NCI-H446 (cell line): ENCODE measurements at regions not wholly inside any gene's neighbourhood (a gene's known extent, or its start where the extent isn't known, plus 50 kb on each side); places are given as distances from the start of the nearest gene placed in this dataset.
A peak's percentile ranks its signal among the peaks of the same experiment; 100 is the strongest.

Source experiments
- DNase-seq, 2 experiments: peaks; one replicate each; lab custom pipeline; 2025; lab: John Stamatoyannopoulos, UW

DNA sequence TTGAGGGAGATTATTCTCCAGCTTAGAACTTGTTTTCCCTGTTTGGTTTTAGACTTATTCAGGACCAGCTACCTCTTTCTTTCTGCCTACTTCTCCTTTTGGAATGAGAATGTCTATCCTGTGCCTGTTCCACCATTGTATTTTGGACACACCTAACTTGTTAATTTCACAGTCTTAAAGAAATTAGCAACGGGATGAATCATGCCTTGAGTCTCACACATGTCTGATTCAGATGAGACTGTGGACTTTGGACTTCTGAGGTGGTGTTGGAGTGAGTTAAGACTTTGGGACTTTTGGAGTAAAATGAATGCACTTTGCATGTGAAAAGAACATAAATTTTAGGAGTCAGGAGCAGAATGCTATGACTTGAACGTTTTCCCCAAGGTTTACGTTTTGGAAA, 581.4 kb downstream of the CDH11 start:
- no peak for DNase-seq

DNA sequence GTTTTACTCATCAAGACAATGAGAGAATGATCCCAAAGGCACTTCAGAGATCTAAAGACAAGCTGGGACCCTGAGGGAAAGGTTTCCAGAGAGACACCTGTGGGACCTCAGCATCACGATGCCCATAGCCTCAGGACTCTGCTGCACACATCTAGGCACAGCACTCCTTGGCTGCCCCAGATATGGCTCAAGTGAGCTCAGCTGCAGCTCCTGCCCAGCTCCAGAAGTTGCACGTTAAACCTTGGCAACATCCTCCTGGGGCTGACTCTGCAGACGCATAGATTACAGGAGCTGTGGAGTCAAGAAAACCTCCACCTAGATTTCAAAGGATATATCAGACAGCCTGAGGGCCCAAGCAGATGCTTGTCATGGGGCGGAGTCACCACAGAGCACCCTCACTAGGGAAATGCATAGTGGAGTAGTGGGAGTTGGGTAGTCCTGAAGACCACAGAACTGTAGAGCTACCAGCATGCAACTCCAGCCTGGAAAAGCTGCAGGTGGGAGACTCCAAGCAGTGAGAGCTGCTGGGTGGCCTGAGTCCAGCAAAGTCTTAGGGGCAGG, 582.0 kb downstream of the CDH11 start:
- DNase-seq: no peak

DNA sequence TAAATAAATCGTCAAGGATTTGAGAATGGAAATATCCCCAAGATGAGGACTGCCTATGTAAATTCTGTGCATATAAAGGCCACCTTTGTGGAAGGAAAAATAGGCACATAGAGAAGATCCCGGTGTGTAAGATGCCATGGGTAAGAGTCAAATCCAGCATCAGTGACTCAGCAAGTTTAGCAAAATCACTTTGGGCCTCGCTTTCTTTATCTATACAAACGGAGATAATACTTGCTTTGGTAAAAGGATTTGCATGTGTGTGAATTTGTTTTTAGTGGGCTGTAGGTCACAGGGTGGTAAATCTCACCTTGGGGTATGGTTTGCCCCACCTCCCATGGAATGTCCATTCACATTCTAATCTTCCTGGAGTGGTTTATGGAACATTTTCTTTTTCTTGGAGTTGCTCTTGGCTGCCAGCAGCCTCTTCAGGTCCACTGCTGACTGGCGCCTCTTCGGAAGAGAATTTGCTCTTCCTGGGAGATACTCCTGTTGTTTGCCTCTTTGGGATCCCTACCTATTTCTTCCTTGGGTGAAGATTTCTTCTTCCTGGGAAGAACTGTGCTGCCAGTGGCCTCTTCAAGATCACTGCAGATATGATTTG, 587.6 kb downstream of the CDH11 start:
- no peak for DNase-seq

DNA sequence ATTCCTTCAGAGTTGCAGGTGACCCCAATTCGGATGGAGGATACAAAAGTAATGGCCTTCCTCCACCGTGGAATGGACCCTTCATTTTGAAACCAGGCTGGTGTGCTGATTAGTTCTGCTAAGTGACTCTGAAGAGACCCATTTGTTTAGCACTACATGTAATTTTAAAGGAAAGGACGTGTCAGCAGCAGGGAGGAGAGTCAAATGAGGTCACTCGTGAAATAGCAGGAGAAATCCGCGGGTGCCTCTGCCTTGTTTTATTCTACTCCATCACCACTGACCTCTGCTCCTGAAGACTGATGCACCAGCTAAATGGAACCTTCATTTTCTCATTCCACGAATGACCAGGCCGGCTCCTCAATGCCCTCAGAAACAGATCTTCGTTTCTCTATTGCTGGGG, 589.2 kb downstream of the CDH11 start:
- no peak for DNase-seq

DNA sequence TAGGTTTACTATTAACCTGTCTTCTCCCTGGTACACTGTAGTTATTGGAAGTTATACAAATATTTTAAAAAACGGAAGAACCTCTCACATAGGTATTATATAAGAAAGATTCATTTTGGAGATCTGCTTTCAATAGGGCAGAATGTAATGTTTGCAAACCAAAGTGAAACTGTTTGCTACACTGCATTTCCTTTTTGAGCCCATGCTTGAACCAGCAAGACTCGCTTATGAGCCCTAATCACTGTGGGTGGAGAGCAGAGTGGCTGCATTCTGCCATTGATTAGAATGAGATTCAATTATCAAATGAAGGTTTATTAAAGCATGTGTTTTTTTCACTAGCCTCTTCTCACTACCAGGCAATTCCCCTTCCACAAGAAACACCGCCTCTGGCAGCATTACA, 589.7 kb downstream of the CDH11 start:
- no peak for DNase-seq

DNA sequence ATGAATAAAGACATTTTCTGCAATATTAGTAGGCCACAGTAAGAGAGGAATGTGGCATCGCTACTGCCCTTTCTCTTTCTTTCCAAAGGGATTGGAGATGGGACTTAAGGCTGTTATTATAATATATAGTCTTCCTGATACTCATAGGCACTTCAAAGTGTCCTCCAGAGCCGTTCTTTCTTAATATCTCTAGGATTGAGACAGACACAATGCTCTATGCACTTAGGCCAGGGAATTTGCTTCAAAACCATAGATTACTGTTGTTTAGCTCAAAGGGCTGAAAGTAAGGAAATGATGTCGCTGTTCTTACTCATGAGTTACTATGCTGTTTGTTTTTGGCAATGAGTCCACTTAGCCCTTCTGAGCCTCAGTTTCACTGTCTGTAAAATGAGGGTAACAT, 590.5 kb downstream of the CDH11 start:
- DNase-seq: no peak

DNA sequence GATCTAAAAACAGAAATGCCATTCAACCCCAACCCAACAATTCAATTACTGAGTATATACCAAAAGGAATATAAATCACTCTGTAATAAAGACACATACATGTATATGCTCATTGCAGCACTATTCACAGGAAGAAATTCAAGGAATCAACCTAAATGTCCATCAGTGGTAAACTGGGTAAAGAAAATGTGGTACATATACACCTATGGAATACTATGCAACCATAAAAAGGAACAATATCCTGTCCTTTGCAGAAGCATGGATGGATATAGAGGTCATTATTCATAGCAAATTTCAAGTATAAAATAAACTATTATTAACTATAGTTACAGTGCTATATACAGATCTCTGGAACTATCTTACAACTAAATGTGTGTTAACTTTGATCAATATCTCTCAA, 599.3 kb downstream of the CDH11 start:
- no peak for DNase-seq

DNA sequence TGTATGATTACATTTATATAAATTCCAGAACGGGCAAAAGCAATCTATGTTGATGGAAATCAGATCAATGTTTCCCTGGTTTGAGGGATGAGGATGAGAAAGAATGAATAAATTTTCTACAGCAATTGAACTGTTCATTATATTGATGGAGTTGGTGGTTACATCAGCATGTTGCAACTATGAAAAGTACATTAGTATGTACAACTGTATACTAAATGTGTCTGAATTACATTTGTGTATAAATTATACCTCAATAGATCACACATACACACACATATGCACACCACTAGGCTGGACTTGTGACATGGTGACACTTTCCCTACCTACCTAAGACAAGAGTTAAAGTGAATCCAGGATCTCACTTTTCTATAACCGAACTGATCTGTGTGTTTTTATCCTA, 608.0 kb downstream of the CDH11 start:
- DNase-seq: no peak

DNA sequence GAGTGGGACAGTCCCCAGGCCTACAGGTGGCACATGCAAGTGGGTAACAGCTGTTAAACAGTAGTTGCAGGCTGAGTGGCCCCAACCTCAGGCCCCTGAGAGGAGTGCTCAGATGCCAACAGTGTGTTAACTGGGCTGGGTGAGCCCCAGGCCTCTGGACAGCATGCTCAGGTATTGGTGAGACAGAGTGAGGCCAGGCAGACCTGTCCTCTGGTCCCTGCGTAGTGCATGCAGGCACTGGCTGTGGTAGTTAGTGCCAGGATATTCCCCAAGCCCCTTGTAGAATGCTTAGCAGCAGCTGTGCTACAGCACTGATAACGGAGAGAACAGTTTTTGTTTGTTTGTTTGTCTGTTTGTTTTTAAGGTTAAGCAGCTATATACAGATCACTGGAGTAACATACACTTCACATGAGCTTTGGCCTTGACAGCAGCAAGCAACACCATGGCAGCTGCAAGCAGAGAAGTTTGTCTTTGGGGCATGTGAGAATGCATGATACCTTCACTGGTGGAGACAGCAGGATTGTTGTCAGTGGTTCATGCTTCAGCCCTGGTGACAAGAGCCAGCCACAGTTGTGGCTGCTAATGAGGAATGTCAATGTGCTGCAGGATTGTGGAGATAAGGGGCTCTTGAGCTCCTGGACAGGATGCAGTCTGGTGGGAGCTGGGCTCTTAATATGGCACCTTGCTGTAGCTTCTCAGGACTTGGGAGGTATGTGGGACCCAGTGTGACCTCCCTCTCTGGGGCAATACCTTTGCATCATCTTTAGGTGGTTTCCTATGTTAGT, 614.4 kb downstream of the CDH11 start:
- DNase-seq: no peak

DNA sequence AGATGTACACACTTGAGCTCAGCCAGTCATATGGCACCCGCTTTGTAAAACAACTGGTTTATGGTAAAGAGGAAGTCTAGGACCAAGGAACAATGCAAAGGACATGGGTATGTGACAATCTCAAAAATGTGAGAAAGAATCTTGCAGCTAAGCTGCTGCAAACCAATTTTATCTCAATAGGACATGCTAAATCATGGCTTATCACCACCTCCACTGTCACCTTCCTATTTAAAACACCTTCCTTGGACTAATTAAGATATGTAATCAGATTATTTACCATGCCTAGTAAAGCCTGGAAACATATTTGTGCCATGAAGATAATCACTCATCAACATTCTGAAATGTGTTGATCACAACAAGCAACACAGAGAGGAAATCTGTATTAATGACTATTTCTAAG, 622.7 kb downstream of the CDH11 start:
- no peak for DNase-seq

DNA sequence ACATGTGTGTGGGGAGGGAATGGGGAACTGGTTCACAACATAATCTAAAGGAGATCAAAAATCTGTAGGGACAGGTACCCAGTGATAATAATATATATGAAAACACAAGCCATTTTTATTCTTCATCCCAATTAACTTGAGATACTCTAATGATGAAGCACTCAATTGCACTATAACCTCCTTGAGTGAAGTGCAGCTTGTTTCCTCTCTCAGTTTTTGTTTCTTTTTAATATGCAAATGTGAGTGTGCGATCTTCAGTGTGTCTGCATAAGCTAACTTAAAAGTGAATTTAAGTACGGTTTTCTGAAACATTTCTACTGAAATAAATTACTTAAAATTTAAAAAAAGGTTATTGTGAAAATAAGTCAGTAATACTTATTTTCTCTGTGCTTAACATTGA, 623.5 kb downstream of the CDH11 start:
- no peak for DNase-seq

DNA sequence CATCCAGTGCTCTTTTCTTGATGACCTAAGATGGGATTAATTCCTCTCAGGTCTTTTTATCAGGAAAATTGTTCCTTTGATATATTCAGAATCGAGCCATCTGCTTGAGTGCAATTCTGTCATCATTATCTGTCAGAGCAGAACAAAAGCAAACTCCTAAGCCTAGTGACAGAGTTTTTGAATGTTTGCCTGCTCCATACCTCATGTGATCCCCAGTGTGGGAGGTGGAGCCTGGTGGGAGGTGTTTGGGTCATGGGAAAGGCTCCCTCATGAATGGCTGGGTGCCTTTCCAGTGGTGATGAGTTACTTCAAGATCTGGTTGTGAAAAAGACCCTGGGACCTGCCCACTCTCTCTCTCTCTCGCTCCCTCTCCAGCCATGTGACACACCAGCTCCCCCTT, 628.2 kb downstream of the CDH11 start:
- no peak for DNase-seq

DNA sequence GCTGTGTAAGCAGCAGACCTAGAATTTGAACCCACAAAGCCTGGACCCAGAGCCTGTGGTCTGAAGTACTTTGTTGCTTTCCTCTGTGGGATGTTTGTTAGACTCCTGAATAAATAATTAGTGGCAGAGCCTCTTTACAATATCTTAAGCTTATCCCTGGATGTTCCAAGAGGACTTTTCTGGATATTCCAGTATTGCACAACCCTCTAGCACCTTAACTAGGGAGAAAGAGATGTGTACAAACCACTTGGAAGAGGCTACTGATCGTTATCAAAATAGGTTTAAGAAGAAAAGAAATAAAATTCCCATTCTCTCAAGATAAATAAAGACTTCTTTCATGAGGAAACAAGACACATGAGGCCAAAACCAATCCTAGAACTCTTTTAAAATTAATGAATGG, 632.4 kb downstream of the CDH11 start:
- no peak for DNase-seq

DNA sequence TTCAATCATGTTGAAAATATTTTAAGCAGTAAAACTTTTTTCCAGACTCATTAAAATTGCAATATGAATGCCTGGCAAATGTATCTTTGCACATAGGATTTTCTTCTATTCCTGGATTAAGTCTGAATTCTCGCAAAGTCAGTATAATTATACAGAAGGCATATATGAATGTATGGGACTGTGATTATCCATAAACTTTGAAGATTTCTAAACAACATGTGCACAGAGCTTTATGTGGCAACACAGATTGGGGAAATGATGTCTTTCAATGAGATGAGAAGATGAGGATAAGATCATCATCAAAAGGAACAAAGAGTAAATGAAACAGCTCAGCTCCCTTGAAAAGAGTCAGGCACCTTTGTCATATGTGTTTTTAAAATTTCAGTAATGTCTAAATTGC, 635.3 kb downstream of the CDH11 start:
- no peak for DNase-seq

DNA sequence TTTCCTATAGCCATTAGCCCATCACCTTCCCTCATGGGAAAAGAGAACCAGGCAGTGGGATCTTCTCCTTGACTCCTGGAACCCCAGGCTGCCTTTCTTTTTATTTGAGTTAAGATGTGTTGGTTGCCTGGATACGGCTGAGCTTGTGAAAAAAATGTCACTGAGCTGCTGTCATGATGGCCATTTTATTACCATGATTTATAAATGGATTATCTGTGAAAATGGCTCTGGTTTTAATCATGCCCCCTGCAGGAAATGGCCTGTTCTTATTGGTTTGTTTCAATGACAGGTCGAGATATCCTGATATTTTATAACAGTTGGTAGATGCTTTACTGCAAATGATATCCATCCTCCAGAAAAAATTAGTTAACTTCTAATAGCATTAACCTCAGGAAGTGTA, 640.4 kb downstream of the CDH11 start:
- DNase-seq: no peak

DNA sequence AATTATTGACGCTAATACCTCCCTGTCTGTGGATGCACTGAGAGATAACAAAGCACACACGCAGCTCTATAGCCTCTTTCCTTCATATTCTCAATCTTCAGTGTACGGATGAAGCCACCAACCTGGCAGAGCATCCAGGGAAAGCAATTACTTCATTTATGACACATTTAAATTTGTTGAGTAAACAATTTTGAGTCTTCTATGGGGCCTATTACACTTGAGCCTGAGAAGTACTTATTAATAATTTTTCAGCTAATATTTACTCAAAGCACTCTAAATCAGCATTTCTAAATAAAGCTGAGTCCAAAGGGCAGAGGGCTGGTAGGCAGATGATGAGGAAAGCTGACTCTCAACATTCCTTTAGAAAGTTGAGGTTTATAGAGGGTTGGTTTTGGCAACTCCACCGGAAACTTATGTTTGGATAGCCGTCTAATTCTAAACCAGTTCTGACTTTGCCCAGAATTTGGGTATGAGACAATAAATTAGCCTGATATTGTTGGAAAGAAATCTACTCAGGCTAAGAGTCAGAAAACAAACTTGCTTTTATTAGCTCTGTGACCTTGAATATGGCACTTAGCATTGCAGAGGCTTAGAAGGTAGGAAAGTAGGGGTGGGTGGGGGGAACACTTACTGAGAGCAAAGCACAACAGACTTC, 643.5 kb downstream of the CDH11 start:
- DNase-seq: no peak

DNA sequence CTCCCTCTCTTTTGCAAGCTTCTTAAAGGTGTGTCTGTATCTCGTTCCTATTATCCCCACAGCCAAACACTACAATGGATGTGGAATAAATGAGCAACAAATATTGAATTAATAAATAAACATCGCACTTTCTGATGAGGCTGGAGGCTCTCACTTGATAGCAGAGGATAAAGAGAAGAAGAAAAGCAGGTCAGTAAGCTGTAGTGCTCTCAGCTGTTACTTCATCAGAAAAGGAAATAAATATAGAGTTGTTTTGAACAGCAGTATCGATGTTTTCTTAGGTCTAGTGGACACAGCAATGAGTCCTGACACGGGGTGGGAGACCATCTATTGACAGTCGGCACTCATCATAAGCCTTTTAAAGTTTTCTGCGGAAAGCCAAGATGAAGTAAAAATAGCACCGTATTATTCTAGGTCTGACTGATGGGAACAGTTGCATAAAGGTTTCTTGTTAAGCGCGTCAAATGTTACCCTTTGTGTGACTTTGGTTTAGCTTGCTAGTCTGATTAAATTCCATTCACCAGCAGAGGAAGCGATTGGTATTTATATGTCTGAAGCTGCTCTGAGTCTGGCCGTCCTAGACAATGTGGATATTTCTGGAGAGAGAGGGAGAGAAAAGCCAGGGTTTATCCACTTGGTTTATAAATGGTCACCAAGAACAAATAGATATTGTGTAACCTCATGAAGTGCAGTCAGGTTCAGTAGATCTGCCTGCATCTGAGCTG, 646.1 kb downstream of the CDH11 start:
- no peak for DNase-seq

DNA sequence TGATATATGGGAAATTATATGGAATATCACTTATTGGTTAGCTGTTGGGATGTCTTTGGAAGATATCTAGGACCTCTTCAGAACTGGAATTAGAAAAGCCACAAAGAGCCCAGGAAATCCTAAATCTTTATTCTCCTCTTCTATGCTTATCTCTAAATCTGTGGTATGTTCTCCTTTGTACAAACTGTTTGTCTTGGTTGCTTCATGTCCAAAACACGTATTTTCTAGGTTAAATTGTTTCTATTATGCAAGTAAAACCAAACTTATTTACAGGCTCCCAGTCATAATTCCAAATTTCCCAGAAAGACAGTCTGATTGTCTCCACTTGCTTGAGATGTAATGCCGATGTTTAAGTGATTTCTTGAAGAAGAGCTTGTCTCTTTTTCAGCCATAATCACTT, 650.9 kb downstream of the CDH11 start:
- no peak for DNase-seq

DNA sequence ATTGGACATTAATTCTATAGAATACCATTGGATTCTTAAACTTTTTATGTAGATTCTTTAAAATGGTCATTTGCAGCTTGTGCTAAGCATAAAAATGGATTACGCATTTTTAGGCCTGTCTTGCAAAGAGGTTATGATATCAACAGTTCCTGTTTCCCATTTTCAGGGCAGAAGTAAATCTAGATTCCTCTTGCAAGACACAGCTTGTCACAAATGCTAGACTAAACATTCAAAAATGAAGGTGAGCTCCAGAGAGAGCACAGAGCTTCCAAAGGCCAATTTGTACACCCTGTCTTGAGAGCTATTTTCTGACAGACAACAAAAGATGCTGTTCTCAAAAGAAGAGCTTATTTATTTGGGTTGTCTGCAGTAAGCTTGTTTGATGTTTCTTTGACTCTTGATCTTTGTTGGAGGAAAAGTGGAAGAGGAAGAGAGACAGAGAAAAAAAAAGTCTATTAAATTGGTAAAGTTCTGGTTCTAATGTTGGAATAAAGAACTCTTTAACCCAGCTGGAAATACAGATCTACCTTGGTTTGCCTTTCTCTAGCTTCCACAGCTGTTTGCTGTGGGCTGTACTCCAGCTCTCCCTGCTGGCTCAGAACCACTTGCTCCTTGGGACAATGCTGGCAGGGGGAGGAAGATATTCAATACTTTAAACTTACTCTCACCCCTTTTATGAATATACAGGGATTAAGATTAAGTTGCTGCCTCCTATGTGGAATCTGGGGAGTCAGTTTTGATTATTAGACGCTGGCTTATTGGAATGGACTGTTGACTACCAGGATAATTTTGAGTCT, 651.8 kb downstream of the CDH11 start:
- DNase-seq: peak in 1 of 2 experiments; percentile 20

DNA sequence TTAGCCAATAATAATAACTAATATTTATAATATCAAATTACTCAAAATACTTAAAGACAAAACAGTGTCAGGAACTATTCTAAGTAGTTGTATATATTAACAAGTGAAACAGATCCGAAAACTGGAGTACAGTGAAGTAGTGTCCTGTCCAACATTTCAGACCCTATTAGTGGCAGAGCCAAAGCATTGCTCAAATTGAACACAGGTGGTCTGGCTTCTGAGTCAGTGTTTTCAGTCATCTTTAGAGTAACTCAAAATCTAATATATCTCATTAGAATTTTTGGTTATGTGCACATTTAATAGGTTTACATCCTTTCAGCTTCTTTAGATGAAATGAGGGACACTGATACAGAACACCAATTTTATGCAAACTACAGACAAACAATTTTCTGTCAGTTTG, 652.5 kb downstream of the CDH11 start:
- no peak for DNase-seq

DNA sequence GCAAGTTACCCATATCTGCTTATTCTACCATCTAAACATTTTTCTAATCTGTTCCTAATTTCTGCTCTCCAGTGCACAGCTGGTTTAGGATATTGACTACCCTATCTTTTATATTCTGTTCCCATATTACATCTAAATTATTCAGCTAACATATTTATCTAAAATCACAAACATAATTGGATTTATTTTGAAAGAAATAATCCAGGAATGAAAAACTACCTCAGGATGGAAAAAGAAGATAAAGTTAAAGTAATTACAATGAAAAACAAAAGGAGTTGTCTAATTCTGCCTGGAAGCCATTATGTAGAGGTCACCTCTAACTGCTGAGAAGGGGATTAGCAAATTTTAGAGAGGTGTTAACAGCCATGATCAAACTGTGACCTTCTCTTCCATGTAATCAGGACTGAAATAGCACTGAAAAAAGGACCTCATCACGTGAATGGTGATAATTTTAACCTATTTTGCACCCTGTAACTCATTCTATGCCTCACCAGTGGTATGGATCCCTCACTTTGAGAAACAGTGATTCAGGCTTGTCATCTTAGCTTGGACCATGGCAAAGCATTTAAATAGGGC, 653.3 kb downstream of the CDH11 start:
- DNase-seq: no peak
